Natural killer cell treated with Interleukin-12 subunit alpha and Interleukin-12 subunit beta and Interleukin-15 and Interleukin-18, amount 100 ng/mL, for 72 hours (primary cell): ENCODE measurements at regions not wholly inside any gene's neighbourhood (a gene's known extent, or its start where the extent isn't known, plus 50 kb on each side); places are given as distances from the start of the nearest gene placed in this dataset.
"Not testable (repeated sequence)": the region's sequence is repeated elsewhere in the genome, so short reads cannot be mapped to it uniquely, and the experiment has no call there.

ENCODE experiments used
- ATAC-seq, 2 donors: fragments of 150-1000 bp; cut with Tn5 transposase in 1 of 2; sonication (Bioruptor Pico), chemical (Tn5 transposase) in 1 of 2; 2 replicates each; pipeline ENCODE4 v1.10.0; 2021
- DNase-seq: peaks from one replicate; pipeline ENCODE4 v3.0.0; 2022; ENCODE audit warnings: low spot score
- H3K27ac Mint-ChIP-seq, 2 donors: 1 replicate in 1 of 2; 2 replicates in 1 of 2; pipeline ENCODE4 v1.8.0; 2022; ENCODE audit warnings: mixed read lengths in 2 of 2, mild to moderate bottlenecking in 1 of 2, moderate library complexity in 1 of 2
- H3K27me3 Mint-ChIP-seq, 2 donors: 1 replicate in 1 of 2; 2 replicates in 1 of 2; pipeline ENCODE4 v1.8.0; 2022; ENCODE audit warnings: mixed read lengths in 2 of 2
- H3K36me3 Mint-ChIP-seq: one replicate; pipeline ENCODE4 v1.8.0; 2022; ENCODE audit warnings: mixed read lengths
- H3K4me1 Mint-ChIP-seq, 2 donors: 1 replicate in 1 of 2; 2 replicates in 1 of 2; pipeline ENCODE4 v1.8.0; 2022; ENCODE audit warnings: low read depth in 2 of 2, mixed read lengths in 2 of 2, mild to moderate bottlenecking in 1 of 2
- H3K4me3 Mint-ChIP-seq: one replicate; pipeline ENCODE4 v1.8.0; 2022; ENCODE audit warnings: mixed read lengths
- H3K9me3 Mint-ChIP-seq: 2 replicates; pipeline ENCODE4 v1.8.0; 2022; ENCODE audit warnings: mixed read lengths

DNA sequence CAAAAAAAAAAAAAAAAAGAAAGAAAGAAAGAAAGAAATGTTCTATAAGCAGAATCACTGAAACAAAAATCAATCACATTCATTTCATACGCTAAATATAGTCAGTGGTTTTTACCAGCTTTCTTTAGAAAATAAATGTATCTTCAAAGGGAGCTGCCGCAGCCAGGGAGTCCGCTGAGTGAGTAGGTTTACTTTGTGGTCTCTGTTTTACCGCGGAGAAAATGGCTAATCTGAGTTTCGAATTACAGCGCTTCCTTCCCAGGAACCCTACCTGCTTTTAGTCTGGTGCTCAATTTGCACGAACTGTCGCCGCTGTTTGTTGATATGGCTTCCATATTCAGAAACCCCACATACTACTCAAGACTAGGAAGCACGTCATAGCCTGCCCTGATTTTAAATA lies 102.4 kb downstream of the TFAP2A start:
- Mint-ChIP-seq H3K27me3 (no peaks in the 10 kb centered on the region), H3K4me1 (no peaks in the 10 kb centered on the region), H3K4me3 (no peak overlapping the region), H3K36me3 (no peaks in the 10 kb centered on the region), H3K9me3 (peaks cover 2% of the 10 kb centered on the region), H3K27ac (no peak overlapping the region)
- no peak for ATAC-seq
- no peak for DNase-seq

DNA sequence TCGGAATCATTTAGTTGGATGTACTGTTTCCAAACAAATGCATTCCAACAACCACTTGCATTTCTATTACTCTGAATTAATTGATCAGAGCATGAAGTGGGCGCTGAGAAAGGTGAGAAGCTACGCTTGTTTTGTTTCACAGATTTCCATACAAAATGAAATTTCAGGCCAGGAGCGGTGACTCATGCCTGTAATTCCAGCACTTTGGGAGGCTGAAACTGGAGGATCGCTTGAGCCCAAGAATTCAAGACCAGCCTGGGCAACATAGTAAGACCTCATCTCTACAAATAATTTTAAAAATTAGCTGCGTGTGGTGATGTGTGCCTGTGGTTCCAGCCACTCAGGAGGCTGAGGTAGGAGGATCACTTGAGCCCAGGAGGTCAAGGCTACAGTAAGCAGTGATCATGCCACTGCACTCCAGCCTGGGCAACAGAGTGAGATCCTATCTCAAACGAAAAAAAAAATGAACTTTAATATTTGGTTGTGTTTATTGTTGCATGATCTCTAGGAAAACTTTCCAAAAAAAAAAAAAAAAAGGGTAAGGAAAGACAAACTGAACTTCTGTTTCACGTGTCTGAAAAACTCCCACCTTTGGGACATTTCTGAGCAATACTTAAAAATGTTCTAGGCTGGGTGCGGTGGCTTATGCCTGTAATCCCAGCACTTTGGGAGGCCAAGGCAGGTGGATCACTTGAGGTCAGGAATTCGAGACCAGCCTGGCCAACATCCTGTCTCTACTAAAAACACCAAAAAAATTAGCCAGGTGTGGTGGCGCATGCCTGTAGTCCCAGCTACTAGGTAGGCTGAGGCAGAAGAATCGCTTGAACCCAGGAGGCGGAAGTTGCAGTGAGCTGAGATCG lies 103.1 kb downstream of the TFAP2A start:
- not testable (repeated sequence) for DNase-seq, H3K27me3 Mint-ChIP-seq, ATAC-seq, H3K9me3 Mint-ChIP-seq, H3K4me1 Mint-ChIP-seq, H3K4me3 Mint-ChIP-seq, H3K27ac Mint-ChIP-seq, H3K36me3 Mint-ChIP-seq

DNA sequence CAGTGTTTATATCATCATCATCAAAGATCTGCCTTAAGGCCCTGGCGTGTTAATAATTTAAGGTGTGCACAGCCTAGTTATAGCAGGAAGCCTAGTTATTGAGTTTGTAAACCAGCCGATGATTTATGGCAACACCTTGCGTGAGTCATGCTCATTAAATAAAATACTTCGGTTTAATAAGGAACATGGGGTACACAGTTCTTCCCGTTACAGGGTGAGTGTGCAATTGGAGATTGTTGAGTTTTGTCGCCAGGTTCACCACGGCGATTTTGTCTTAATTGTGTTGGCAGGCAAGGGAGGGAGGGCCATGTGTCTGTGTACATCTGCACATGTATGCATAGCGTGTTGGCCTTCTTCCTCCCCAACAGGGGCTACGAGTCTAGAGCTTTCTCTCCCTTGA lies 104.0 kb downstream of the TFAP2A start:
- no peak overlapping the region for H3K27ac Mint-ChIP-seq
- H3K4me1 Mint-ChIP-seq, result no peaks in the 10 kb centered on the region
- no peaks in the 10 kb centered on the region for H3K36me3 Mint-ChIP-seq
- DNase-seq, result no peak
- H3K9me3 Mint-ChIP-seq, result peaks cover 2% of the 10 kb centered on the region
- ATAC-seq, result no peak
- H3K27me3 Mint-ChIP-seq, result no peaks in the 10 kb centered on the region
- H3K4me3 Mint-ChIP-seq, result no peak overlapping the region

DNA sequence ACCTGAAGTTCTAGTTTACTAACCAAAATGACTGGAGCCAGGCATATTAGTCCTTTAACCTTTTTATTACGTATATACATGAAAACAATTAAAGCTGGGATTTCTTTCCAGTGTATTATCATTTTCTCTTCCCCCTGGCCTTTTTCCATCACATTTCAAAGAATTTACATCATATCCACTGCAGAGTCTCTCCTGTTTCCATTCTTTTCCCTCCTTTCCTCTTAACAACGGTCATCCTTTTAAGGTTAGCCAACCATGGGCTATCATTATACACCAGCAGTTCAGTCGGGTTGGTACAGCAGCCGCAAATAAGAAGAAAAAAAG lies 104.6 kb downstream of the TFAP2A start:
- no peak overlapping the region for H3K4me3 Mint-ChIP-seq
- peaks cover 5% of the 10 kb centered on the region for H3K9me3 Mint-ChIP-seq

DNA sequence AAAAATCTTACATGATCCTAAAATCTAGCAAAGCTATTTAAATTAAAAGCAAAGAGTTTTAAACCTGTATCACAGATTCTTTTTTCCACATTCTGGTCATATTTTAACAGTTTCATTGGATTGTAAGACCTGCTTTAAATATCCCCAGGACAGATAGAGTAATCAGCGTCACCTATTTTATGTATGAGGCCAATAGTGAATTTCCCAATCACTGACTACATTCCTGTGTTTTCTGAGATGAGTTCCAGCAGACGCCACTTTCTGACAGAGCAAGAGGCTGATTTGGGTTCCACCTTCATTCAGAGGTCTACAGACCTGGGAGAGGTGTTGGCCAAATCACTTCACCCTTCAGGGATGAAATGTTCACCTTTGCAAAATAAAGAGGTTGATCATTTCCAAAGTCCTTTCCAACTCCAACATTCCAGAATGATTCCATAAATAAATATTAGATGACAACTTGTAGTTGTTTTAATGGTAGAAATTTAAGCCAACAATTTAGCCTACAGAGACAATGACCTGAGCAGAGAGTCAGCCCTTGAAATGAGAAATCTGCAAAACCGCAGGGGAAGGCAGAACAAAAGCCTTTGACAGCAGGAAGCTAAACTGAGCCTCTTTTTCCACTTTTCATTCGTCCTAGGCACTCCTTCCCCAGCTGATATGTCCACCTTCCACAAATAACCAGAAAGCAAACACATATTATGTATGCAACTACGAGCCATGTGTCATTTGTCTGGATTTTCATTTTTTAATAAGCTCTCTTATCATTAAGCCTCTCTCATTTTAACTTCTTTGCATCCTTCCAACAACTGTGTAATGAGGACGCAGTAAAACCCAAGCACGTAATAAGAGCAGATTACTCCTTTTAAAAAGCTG lies 105.2 kb downstream of the TFAP2A start:
- peaks cover 5% of the 10 kb centered on the region for H3K9me3 Mint-ChIP-seq
- ATAC-seq (no peak), DNase-seq (no peak)
- H3K4me3 Mint-ChIP-seq, result no peak overlapping the region
- H3K27me3 Mint-ChIP-seq, result no peaks in the 10 kb centered on the region
- H3K4me1 Mint-ChIP-seq, result no peaks in the 10 kb centered on the region
- no peaks in the 10 kb centered on the region for H3K36me3 Mint-ChIP-seq
- H3K27ac Mint-ChIP-seq, result no peak overlapping the region

More for the DNA sequence above, 104.6 kb downstream of the TFAP2A start:
- no peaks in the 10 kb centered on the region for H3K4me1 Mint-ChIP-seq
- H3K27me3 Mint-ChIP-seq, result no peaks in the 10 kb centered on the region
- no peaks in the 10 kb centered on the region for H3K36me3 Mint-ChIP-seq
- no peak overlapping the region for H3K27ac Mint-ChIP-seq
- no peak for ATAC-seq
- DNase-seq, result no peak

DNA sequence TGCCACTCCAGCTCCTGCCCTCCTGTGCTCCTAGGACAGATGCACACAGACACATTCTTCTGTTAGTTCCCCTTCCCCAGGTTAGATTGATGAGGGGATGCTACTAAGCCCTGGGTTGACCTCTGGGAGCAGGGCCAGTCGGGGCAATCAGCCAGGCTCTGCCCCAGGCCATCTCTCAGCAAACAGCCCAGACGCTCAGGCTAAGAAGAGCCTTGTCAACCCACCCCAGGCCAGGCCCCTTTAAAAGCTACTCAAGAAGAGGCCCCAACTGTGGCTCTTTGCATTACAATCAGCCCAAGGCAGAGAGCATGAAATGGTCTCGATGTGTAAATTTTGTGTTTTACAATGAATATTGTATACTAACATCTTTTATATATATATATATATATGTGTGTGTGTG lies 107.4 kb downstream of the TFAP2A start:
- H3K27ac Mint-ChIP-seq, result no peak overlapping the region
- no peaks in the 10 kb centered on the region for H3K4me1 Mint-ChIP-seq
- ATAC-seq (peak in 1 of 2 donors; percentile 32), DNase-seq (no peak)
- H3K4me3 Mint-ChIP-seq, result no peak overlapping the region
- H3K27me3 Mint-ChIP-seq, result no peaks in the 10 kb centered on the region
- H3K9me3 Mint-ChIP-seq, result peaks cover 5% of the 10 kb centered on the region
- H3K36me3 Mint-ChIP-seq, result no peaks in the 10 kb centered on the region

DNA sequence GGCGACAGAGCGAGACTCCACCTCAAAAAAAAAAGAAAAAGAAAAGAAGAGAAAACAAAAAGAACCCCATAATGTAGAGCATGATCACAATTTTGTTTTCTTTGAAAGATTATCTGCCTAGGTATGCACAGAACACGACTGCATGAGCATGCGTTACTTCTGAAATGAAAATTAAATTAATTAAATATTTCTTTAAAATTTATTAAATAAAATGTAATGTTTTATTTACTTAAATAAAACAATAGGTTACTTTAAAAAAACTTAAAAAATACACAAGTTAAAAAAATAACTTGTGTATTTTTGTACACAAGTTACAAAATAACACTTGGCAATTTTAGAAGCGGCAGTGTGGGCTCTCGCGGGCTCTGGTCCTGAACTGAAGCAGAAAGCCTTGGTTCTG lies 107.8 kb downstream of the TFAP2A start:
- DNase-seq (no peak), ATAC-seq (no peak)
- Mint-ChIP-seq H3K9me3 (peaks cover 5% of the 10 kb centered on the region), H3K4me3 (no peak overlapping the region), H3K4me1 (no peaks in the 10 kb centered on the region), H3K36me3 (no peaks in the 10 kb centered on the region), H3K27ac (no peak overlapping the region), H3K27me3 (no peaks in the 10 kb centered on the region)

DNA sequence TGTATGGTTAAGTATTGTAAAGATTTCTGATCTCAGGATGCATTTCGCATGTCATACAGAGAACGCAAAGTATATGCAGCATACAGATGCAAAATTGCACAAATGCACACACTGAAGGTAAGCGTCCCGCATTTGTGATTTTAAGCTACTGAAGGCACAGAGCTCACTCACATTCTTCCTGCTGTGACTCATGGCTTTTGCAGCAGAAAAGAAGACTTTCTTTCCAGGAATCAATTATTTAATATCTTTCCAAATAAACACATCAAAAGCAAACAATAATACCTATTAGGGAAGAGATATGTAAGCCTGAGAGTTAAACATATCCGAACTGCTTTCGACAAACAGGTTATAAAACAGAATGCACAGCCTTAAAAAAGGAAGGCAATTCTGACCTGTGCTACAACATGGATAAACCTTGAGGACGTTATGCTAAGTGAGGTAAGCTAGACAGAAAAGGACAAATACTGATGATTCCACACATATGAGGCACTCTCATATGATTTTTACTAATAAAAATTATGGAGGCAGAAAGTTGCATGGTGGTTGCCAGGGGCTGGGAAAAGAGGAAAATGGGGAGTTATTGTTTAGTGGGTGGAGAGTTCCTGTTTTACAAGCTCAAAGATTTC lies 109.0 kb downstream of the TFAP2A start:
- H3K36me3 Mint-ChIP-seq, result no peaks in the 10 kb centered on the region
- DNase-seq (no peak), ATAC-seq (no peak)
- no peak overlapping the region for H3K27ac Mint-ChIP-seq
- H3K9me3 Mint-ChIP-seq, result peaks cover 5% of the 10 kb centered on the region
- H3K27me3 Mint-ChIP-seq, result no peaks in the 10 kb centered on the region
- H3K4me3 Mint-ChIP-seq, result no peak overlapping the region
- no peaks in the 10 kb centered on the region for H3K4me1 Mint-ChIP-seq

DNA sequence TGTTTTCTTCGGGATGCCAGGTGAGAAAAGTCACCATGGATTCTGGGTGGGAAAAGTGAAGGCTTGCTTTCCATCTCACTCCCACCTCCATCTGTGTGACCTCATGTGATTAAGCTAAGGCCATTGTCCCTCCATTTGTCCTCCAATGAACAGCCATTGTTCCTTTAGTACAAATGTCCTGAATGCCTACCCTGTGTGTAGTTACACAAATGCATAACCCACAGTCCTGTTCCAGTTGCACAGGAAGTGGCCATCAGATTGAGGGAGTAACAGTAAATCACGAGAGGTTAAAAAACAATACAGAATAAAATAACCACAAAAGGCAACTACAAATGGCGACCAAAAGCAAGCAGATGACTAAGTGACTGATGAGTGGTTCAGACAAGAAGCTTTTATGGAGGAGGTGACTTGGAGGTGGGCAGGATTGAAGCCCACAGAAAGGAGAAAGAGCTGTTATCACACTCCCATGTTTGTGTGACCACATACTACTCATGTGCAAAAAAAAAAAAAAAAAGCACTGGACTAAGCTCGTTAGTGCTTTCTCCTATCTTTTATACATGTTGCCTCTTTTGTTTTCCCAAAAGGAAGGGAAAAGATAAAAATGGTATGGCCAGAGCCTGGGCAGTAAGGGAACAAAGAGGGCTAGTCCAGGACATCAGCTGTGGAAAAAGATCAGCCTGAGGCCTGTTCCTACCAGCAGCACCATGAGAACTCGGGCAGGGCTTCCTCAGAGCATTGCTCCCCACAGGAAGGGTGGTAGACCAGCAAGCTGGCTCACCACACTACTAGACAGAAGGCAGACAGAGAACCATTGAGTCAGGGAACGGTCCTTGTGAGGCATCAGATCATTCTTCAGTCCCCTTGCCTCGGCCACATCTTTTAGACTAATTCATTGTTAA lies 111.0 kb downstream of the TFAP2A start:
- no peak for DNase-seq
- no peak overlapping the region for H3K27ac Mint-ChIP-seq
- peaks cover 8% of the 10 kb centered on the region for H3K9me3 Mint-ChIP-seq

DNA sequence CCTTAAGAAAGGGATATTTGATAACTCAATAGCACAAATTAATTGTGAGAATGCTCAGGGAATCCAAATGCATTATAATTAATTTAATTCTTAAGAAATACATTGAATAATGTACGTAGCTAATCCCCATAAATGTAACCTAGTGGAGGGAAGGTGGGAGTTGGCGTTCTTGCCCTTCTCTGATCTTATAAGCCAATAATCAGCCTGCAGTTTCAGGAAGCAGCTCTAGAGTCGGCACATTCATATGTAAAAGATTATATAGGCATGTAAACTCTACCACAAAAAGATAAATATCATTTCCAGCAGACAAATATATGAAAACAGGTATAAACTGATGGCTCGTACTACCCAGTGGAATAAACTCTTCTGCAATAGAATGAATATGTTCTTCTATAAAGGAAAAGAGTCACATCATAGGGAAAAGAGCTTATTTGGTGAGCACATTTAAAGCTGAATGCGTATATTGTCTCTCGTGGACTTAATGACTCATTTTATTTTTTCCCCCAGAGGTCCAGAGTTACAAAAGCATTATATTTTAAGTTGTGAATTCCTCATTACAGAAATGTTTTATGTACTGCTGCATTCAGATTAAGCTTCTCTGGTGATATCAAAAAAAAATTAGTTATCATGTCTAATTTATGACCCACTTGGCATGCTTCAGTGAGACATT lies 112.2 kb downstream of the TFAP2A start:
- ATAC-seq (no peak), DNase-seq (no peak)
- Mint-ChIP-seq H3K4me3 (no peak overlapping the region), H3K36me3 (no peaks in the 10 kb centered on the region), H3K27me3 (no peaks in the 10 kb centered on the region), H3K9me3 (peaks cover 7% of the 10 kb centered on the region), H3K27ac (no peak overlapping the region), H3K4me1 (no peaks in the 10 kb centered on the region)

More for the DNA sequence above, 111.0 kb downstream of the TFAP2A start:
- no peak for ATAC-seq
- no peaks in the 10 kb centered on the region for H3K27me3 Mint-ChIP-seq
- H3K4me1 Mint-ChIP-seq, result no peaks in the 10 kb centered on the region
- no peaks in the 10 kb centered on the region for H3K36me3 Mint-ChIP-seq
- no peak overlapping the region for H3K4me3 Mint-ChIP-seq

DNA sequence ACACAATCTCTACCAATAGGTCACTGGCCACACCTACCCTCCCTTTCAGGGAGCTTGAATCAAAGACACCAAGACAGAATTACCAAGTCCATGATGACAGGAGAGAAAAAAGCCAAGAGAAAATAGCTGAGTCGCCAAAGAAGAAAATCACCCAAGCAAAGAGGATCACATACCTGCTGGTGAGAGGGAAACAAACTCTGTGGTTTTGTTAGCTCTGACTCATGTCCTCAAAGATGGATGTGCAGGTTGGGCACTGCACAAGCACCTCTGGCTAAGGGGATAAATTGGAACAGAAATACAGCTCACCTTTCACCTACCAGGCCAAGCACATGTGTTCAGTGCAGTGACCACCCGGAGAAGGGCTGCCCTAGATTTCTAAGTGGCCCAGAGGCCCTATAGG lies 114.8 kb downstream of the TFAP2A start:
- Mint-ChIP-seq H3K36me3 (no peaks in the 10 kb centered on the region), H3K4me3 (no peak overlapping the region), H3K27me3 (no peaks in the 10 kb centered on the region), H3K4me1 (no peaks in the 10 kb centered on the region), H3K9me3 (peaks cover 5% of the 10 kb centered on the region), H3K27ac (no peak overlapping the region)
- no peak for ATAC-seq
- no peak for DNase-seq

DNA sequence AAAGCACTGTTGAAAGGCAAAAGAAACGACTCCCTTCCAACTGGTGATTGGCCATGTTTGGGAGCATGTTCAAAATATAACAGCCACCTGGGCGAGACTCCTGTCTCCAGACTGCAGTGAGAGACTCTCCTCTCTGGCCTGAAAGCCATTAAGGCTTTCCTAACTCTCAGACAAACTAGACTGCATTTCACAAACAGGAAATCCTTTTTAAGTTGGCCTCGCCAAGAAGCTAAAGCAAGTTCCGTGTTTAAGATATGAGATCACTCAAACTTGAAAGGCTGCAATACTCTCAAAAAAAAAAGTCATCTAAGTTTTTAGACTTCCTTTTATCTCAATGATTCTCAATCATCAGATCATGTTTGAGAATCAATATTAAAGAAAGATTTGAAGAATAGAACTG lies 117.0 kb downstream of the TFAP2A start:
- H3K27me3 Mint-ChIP-seq, result no peaks in the 10 kb centered on the region
- H3K36me3 Mint-ChIP-seq, result no peaks in the 10 kb centered on the region
- H3K27ac Mint-ChIP-seq, result no peak overlapping the region
- DNase-seq (no peak), ATAC-seq (no peak)
- no peak overlapping the region for H3K4me3 Mint-ChIP-seq
- H3K9me3 Mint-ChIP-seq, result peaks cover 7% of the 10 kb centered on the region
- no peaks in the 10 kb centered on the region for H3K4me1 Mint-ChIP-seq

DNA sequence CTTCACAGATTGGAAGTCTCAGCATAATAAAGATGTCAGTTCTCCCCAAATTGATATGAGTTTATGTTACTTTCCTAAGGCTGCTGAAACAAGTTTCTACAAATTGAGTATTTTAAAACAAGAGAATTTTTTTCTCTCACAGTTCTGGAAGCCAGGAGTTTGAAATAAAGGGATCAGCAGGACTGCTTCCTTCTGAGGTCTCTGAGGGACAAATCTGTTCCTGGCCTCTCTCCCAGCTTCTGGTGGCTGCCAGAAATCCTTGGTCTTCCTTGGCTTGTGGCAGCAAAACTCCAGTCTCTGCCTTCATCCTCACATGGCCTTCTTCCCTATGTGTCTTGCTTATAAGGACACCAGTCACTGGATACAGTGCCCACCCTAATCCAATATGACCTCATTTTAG lies 136.1 kb downstream of the TFAP2A start:
- H3K9me3 Mint-ChIP-seq, result peaks cover 10% of the 10 kb centered on the region
- no peaks in the 10 kb centered on the region for H3K36me3 Mint-ChIP-seq
- H3K4me3 Mint-ChIP-seq, result no peak overlapping the region
- H3K27ac Mint-ChIP-seq, result no peak overlapping the region
- no peak for DNase-seq
- no peak for ATAC-seq
- no peaks in the 10 kb centered on the region for H3K4me1 Mint-ChIP-seq
- peaks cover 2 to 23% of the 10 kb centered on the region in 2 donors for H3K27me3 Mint-ChIP-seq
